ENCODE measurements at regions not wholly inside any gene's neighbourhood (a gene's known extent, or its start where the extent isn't known, plus 50 kb on each side); places are given as distances from the start of the nearest gene placed in this dataset.

- TF ChIP-seq POLR2A (IDR thresholded peaks at IDR 0.05), result no peak
- TF ChIP-seq CTCF (IDR thresholded peaks at IDR 0.05), result no peak
Observed at GRCh38 chr10:105391670-105392351, 750.7 kb downstream of the SORCS3 start.
